Fibroblast of lung (primary cell): ENCODE measurements at regions not wholly inside any gene's neighbourhood (a gene's known extent, or its start where the extent isn't known, plus 50 kb on each side); places are given as distances from the start of the nearest gene placed in this dataset.
"Not testable (repeated sequence)": the region's sequence is repeated elsewhere in the genome, so short reads cannot be mapped to it uniquely, and the experiment has no call there.

ENCODE experiments used
- EZH2 ChIP-seq: IDR thresholded peaks from 2 replicates; pipeline ENCODE4 v1.5.1; 2012; ENCODE audit warnings: low read length, control low read depth, mild to moderate bottlenecking; ENCODE audit errors: missing control alignments
- TF ChIP-seq, protein P1 (sequence below), 2 donors: IDR thresholded peaks in 1 of 2; conservative IDR thresholded peaks in 1 of 2; 1 replicate in 1 of 2; 2 replicates in 1 of 2; pipeline ENCODE4 v1.5.1; 2011 to 2012; ENCODE audit warnings: low read length in 2 of 2, control low read depth in 1 of 2, inconsistent platforms in 1 of 2, low read depth in 1 of 2, mild to moderate bottlenecking in 1 of 2

DNA sequence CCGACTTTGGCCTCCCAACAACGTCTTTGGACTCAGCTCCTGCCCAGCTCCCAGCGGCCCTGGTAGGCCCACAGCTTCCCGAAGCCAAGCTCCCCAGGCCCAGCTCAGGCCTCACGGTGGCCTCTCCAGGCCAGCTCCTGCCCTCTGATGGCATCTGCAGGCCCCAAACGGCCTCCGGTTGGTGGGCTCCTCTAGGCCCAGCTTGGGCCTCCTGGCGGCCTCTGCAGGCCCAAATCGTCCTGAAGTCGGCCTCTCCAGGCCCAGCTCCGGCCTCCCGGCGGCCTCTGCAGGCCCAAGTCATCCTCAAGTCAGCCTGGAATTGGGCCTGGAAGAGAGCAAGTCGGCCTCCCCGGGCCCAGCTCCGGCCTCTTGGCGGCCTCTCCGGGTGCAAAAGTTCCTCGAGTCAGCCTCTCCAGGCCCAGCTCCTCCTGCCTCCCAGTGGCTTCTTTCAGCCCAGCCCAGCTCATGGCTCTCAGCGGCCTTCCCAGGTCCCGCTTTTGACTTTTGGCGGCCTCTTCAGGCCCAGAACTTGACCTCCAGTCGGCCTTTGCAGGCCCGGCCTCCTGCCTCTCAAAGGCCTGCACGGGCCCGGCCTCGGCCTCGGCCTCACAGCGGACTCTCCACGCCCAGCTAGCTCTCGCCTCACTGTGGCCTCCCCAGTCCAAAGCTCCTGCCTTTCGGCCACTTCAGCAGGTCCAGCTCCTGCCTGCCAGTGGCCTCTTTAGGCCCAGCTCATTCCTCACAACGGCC lies 50.9 kb upstream of the METTL14 start:
- TF ChIP-seq, protein P1, sequence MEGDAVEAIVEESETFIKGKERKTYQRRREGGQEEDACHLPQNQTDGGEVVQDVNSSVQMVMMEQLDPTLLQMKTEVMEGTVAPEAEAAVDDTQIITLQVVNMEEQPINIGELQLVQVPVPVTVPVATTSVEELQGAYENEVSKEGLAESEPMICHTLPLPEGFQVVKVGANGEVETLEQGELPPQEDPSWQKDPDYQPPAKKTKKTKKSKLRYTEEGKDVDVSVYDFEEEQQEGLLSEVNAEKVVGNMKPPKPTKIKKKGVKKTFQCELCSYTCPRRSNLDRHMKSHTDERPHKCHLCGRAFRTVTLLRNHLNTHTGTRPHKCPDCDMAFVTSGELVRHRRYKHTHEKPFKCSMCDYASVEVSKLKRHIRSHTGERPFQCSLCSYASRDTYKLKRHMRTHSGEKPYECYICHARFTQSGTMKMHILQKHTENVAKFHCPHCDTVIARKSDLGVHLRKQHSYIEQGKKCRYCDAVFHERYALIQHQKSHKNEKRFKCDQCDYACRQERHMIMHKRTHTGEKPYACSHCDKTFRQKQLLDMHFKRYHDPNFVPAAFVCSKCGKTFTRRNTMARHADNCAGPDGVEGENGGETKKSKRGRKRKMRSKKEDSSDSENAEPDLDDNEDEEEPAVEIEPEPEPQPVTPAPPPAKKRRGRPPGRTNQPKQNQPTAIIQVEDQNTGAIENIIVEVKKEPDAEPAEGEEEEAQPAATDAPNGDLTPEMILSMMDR (conservative IDR thresholded peaks at IDR 0.05 in 1 of 2, IDR thresholded peaks at IDR 0.05 in 1 of 2; ENCODE audit: low read depth in 1 of 2, low read length in 2 of 2): not testable (repeated sequence)
- TF ChIP-seq EZH2: not testable (repeated sequence)
